Superior temporal gyrus (tissue), 1 donor: ENCODE measurements at regions not wholly inside any gene's neighbourhood (a gene's known extent, or its start where the extent isn't known, plus 50 kb on each side); places are given as distances from the start of the nearest gene placed in this dataset.
A peak's percentile ranks its signal among the peaks of the same experiment; 100 is the strongest.

Source experiments
- DNase-seq: peaks from one replicate; pipeline ENCODE4 v3.0.0-alpha.2; 2016; ENCODE audit errors: extremely low spot score

- DNase-seq: peak; percentile 98
Measured at GRCh38 chr16:27718201-27719105, 168.5 kb downstream of the KATNIP start.

GRCh38 chr16:27719106-27719445 lies 169.1 kb downstream of the KATNIP start:
- no peak for DNase-seq

GRCh38 chr16:27720731-27721530 lies 171.0 kb downstream of the KATNIP start:
- no peak for DNase-seq

GRCh38 chr16:27721531-27722181 lies 171.7 kb downstream of the KATNIP start:
- peak; percentile 38 for DNase-seq

- no peak for DNase-seq
Measured at GRCh38 chr16:27722207-27722606, 172.3 kb downstream of the KATNIP start.

- DNase-seq: no peak
Measured at GRCh38 chr16:27722892-27723450, 173.0 kb downstream of the KATNIP start.

GRCh38 chr16:27723711-27724481 lies 174.0 kb downstream of the KATNIP start:
- no peak for DNase-seq

GRCh38 chr16:27724482-27725235 lies 174.7 kb downstream of the KATNIP start:
- peak; percentile 85 for DNase-seq

- no peak for DNase-seq
Measured at GRCh38 chr16:27725236-27726000, 175.5 kb downstream of the KATNIP start.

- DNase-seq: no peak
Measured at GRCh38 chr16:27726621-27727261, 176.8 kb downstream of the KATNIP start.

GRCh38 chr16:27727941-27728340 lies 178.0 kb downstream of the KATNIP start:
- no peak for DNase-seq

GRCh38 chr16:27728691-27729090 lies 178.7 kb downstream of the KATNIP start:
- DNase-seq: no peak

GRCh38 chr16:27729516-27730304 lies 179.8 kb downstream of the KATNIP start:
- DNase-seq: no peak

- DNase-seq: no peak
Measured at GRCh38 chr16:27730661-27731210, 180.8 kb downstream of the KATNIP start.

- DNase-seq: no peak
Measured at GRCh38 chr16:27735031-27735430, 185.1 kb downstream of the KATNIP start.

GRCh38 chr16:27736431-27736830 lies 186.5 kb downstream of the KATNIP start:
- no peak for DNase-seq

- no peak for DNase-seq
Measured at GRCh38 chr16:27737513-27737912, 187.6 kb downstream of the KATNIP start.
